GM18519 (cell line): ENCODE measurements at regions not wholly inside any gene's neighbourhood (a gene's known extent, or its start where the extent isn't known, plus 50 kb on each side); places are given as distances from the start of the nearest gene placed in this dataset.

Experiments used
- ATAC-seq: cut with Tn5 transposase; IDR thresholded peaks from one replicate; pipeline ENCODE4 v1.9.1; 2021; ENCODE audit warnings: mild to moderate bottlenecking, moderate library complexity; ENCODE audit not compliant: unreplicated experiment, low FRiP score

GRCh38 chr20:59456342-59457279, 147.7 kb upstream of the PHACTR3 start:
- ATAC-seq, result no peak

- no peak for ATAC-seq
Observed at GRCh38 chr20:59458645-59459044, 145.7 kb upstream of the PHACTR3 start.

GRCh38 chr20:59459586-59459985, 144.8 kb upstream of the PHACTR3 start:
- no peak for ATAC-seq

- ATAC-seq, result no peak
Observed at GRCh38 chr20:59460352-59460751, 144.0 kb upstream of the PHACTR3 start.

GRCh38 chr20:59461526-59461925, 142.8 kb upstream of the PHACTR3 start:
- ATAC-seq, result no peak

- no peak for ATAC-seq
Observed at GRCh38 chr20:59462249-59462648, 142.1 kb upstream of the PHACTR3 start.

GRCh38 chr20:59463541-59463940, 140.8 kb upstream of the PHACTR3 start:
- no peak for ATAC-seq

- ATAC-seq, result no peak
Observed at GRCh38 chr20:59466107-59466815, 138.1 kb upstream of the PHACTR3 start.

GRCh38 chr20:59468831-59469230, 135.5 kb upstream of the PHACTR3 start:
- no peak for ATAC-seq

GRCh38 chr20:59469267-59470252, 134.8 kb upstream of the PHACTR3 start:
- no peak for ATAC-seq

- ATAC-seq, result no peak
Observed at GRCh38 chr20:59470521-59470920, 133.8 kb upstream of the PHACTR3 start.

- ATAC-seq, result no peak
Observed at GRCh38 chr20:59471653-59472421, 132.5 kb upstream of the PHACTR3 start.

- ATAC-seq, result no peak
Observed at GRCh38 chr20:59473742-59474141, 130.6 kb upstream of the PHACTR3 start.

GRCh38 chr20:59481067-59481466, 123.3 kb upstream of the PHACTR3 start:
- ATAC-seq, result no peak

- no peak for ATAC-seq
Observed at GRCh38 chr20:59481477-59482018, 122.8 kb upstream of the PHACTR3 start.

GRCh38 chr20:59482351-59483187, 121.8 kb upstream of the PHACTR3 start:
- no peak for ATAC-seq

GRCh38 chr20:59483481-59483880, 120.9 kb upstream of the PHACTR3 start:
- no peak for ATAC-seq

GRCh38 chr20:59484228-59484627, 120.1 kb upstream of the PHACTR3 start:
- no peak for ATAC-seq
